Choroid plexus epithelial cell (primary cell): ENCODE measurements at regions not wholly inside any gene's neighbourhood (a gene's known extent, or its start where the extent isn't known, plus 50 kb on each side); places are given as distances from the start of the nearest gene placed in this dataset.

Experiments
- DNase-seq: peaks from one replicate; pipeline ENCODE4 v3.0.0-alpha.2; 2010; ENCODE audit warnings: low read depth
- H3K4me3 ChIP-seq: 2 replicates; pipeline ENCODE4 v1.5.1; 2011; ENCODE audit warnings: low read depth, mild to moderate bottlenecking, control low read depth, low read length, moderate library complexity
- CTCF ChIP-seq: conservative IDR thresholded peaks from 2 replicates; pipeline ENCODE4 v1.5.1; 2011; ENCODE audit warnings: low read depth, mild to moderate bottlenecking, control low read depth, inconsistent platforms, low read length, moderate library complexity

DNA sequence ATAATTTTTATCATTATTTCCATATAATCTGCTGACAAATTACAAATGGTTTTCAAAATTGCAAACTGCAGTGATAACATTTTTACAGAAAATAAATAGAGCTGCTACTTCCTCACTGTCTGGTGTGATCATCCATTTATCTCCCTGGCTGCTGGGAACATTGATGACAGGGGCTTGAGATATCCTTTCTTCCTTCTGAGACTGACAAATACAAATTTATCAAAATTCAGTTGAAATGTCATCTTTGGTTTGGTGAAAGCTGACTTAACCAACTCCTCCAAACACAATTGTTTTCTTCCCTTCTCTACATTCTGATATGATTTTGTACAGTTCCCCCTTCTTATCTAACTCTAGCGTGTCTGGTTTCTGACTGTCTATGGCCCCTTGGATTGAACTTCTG lies 611.8 kb upstream of the KLF4 start:
- DNase-seq, result no peak
- TF ChIP-seq CTCF, result no peak
- H3K4me3 ChIP-seq, result no peak overlapping the region

DNA sequence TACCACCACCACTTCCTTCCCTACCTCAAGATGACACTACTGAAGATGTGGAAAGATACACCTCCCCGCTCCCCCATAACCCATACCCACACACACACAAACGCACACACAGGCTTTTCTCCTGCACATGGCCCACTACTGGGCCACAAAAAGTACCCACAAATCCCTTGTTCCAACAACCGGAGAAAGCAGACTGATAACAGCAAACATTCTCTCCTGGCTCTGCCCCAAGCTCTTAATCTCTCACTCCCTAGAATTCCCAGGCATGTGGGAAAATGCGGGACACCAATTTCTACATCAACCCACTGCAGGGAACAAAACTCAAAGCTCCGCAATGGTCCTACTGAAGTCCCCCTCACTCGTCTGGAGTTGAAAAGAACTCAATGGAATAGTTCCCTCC lies 611.0 kb upstream of the KLF4 start:
- no peak for DNase-seq

GRCh38 chr9:108099854-108100253 lies 610.3 kb upstream of the KLF4 start:
- DNase-seq, result no peak
- no peak for TF ChIP-seq CTCF
- H3K4me3 ChIP-seq, result no peak overlapping the region

More for the DNA sequence above, 611.0 kb upstream of the KLF4 start:
- no peak overlapping the region for H3K4me3 ChIP-seq
- TF ChIP-seq CTCF, result no peak

GRCh38 chr9:108095496-108095895 lies 605.9 kb upstream of the KLF4 start:
- no peak overlapping the region for H3K4me3 ChIP-seq
- DNase-seq, result no peak
- no peak for TF ChIP-seq CTCF

- DNase-seq, result peak; percentile 11
- no peak overlapping the region for H3K4me3 ChIP-seq
- no peak for TF ChIP-seq CTCF
Observed at GRCh38 chr9:108094676-108094993, 605.1 kb upstream of the KLF4 start.

DNA sequence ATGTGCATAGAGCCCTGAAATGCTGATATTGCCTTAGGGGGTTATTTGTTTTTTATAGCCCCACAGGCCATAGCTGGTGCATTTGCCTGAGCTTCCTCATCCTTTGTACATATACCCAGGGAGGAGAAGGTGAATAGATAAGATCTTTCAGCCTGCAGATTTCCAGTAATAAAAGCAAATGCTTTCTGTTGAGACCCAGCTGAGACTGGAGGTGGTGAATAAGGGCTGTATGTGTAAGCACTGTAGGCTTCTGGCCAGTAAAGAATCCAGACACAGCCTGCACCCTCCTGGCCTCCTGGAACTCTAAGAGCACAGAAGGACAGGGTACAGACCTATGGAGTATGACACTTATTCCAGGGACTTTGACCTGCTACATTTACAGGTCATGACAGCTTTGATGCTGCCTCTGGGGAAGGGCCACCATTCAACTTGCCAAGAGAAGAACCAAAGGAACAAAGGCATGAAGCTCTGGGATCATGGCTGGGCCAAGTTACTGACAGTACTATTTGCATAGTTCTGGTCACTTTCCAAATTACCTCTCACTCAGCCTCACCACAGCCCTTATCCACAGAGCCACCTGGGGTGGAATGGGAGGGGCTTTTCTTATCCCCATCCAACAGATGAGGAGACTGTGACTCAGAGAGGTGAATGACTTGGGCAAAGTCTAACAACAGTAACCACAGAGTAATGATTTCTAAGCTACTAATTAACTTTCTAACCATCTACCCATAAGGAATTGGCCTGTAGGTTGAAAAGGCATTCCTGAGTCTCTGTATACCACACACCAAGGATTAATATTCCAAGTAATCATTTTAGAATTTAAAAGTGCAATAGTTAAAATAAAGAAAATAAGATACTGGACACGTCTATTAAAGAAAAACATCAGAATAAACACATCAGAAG lies 604.5 kb upstream of the KLF4 start:
- peak; percentile 8 for DNase-seq
- H3K4me3 ChIP-seq, result no peak overlapping the region
- no peak for TF ChIP-seq CTCF

- DNase-seq, result no peak
- no peak overlapping the region for H3K4me3 ChIP-seq
Observed at GRCh38 chr9:108088916-108089315, 599.3 kb upstream of the KLF4 start.

More at GRCh38 chr9:108088916-108089315, 599.3 kb upstream of the KLF4 start:
- TF ChIP-seq CTCF, result no peak
